Right kidney (tissue), 1 donor: ENCODE measurements at regions not wholly inside any gene's neighbourhood (a gene's known extent, or its start where the extent isn't known, plus 50 kb on each side); places are given as distances from the start of the nearest gene placed in this dataset.

Experiments
- DNase-seq: peaks from one replicate; pipeline ENCODE4 v3.0.0-alpha.2; 2016

DNA sequence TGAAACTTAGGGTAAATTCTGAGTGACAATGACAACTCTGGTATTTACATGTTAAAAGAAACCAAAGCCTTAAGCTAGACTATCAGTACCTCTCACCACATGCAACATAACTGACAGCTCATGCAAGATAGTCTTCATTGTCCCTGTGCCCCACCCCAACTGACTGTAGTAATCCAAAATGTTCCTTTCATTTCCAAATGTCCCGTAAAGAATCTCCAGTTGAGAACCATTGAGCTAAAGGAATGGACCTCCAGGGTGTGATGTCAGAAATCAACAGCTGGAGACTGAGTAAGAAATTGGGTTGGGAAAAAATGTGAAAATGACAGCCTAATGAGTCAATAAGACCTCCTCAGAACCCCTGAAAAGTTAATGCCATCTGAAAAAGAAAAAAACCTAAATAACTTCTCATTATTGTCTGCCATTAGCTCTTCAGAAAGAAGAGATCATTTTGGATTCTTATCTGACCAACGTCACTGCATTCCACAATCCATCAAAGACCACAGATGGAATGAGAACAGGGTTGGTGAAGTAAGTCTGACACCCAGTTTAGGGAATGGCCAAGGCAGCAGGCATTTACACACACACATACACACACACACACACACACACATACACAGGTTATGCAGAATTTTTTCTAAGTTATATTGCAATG lies 51.7 kb upstream of the ACVR2A start:
- no peak for DNase-seq

DNA sequence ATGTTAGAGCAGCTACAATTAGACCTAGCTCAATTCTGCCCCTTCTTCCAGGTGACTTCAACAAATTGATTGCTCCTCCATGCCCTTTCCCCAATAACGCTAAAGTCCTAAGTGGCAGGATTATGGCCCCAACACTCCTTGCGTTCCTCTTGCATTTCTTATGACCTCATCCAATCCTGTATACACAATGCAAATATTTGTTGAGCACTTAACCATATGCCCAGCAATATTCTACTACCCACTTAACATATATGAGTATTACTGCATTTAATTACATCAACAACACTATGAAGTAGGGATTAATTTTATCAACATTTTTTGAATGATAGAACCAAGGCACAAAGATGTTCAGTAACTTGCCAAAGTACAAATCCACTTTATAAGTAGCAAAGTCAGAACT lies 54.2 kb upstream of the ACVR2A start:
- no peak for DNase-seq

DNA sequence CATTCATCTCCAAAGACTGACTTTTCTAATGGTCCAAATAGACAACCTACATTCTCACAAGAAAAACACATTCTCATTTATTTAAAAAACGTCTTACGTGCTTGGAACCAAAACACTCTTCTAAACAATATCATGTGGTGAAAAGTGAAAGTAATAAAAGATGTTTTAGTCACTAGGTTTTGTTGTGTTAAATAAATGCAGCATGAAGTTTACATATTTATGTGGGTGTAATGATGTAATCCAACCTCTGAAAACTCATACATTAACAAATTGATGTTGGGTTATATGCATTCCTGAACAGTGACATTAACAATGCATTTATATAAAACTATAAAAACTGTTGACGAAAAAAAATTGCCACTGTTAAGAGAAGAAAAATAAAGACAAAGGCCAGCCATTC lies 55.1 kb upstream of the ACVR2A start:
- DNase-seq = no peak

DNA sequence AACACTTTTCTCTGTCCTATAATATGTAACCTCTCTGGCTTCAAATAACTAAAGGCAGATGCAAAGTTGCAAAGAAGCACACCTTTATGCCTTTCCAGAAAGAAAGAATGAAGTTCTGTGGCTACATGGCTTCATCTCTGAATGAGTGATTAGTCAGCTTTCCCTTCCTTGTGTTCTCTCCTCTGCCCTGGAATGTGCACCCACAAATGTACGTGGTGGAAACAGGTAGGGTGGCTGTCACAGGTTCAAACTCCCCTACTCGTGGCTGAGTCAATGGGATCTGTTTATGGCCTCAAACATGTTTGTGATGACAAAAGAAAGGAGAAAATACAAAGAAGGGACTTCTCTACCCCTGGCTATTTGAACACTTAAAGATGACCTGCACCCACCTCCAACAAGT lies 55.5 kb upstream of the ACVR2A start:
- DNase-seq = no peak

DNA sequence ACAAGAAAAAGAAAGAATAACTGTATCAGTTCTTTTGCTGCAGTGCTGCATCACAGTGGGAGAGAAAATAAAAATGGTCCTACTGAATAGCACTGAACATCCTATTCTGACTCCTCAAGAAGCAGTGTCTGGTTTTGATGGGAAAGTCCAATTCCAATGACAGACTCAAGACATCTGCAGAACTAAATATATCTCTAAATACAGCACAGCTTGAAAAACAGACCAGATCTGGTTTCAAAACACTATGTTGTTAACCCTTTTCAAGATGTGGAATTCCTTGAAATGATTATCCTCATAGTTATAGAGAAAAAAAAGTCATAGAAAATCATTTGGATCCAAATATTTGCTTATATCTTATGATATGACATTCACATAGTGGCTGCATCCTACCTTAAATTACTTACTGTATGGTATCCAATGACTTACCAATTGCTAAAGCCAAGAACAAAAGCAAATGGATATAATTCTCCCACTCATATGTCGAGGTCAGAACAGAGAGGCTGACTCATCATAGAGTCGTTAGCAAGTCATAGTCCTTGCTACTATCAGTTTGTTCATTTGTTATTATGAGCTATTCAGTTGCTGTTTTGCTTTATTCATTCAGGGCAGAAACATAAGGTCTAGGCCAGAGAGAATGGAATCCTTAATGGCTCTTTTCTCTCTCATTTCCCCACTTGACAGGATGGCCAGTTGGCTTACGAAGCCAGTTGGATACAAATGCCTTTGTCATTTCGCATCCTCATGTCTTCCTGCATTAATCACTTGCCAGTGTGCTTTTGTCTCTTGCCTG lies 62.5 kb upstream of the ACVR2A start:
- no peak for DNase-seq

DNA sequence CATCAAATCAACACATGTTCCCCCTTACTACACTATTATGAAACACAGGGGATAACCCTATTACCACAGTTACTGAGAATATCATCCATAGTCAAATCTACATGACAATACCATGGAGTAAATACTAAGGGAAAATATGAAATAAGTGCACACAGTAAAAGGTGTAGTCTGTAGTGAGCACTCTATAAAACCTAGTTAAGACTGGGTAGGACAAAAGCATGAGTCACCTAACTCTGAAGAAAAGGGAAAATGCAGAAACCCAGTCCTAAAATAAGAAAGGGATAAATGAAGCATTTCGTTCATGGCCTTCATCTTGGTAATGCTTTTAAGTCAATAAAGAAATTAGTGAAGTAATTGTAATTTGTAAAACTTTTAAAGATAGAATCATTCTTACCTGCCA lies 65.4 kb upstream of the ACVR2A start:
- no peak for DNase-seq

DNA sequence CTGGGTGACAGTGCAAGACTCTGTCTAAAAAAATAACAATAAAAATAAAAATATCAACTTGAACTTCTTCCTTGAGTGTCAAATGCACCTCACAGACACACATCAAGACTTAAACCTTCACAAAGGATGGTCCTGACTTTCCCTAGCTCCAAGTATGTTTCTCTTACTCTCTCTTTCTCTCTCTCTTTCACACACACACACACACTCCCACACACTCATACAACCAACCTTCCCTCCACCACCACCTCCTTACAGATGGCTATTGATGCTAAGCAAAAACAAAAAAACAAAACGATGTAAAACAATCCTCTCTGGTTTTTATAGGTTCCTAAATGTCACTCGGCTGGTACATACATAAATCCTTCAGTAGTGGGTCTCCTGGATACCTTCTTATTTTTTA lies 67.4 kb upstream of the ACVR2A start:
- DNase-seq = no peak

DNA sequence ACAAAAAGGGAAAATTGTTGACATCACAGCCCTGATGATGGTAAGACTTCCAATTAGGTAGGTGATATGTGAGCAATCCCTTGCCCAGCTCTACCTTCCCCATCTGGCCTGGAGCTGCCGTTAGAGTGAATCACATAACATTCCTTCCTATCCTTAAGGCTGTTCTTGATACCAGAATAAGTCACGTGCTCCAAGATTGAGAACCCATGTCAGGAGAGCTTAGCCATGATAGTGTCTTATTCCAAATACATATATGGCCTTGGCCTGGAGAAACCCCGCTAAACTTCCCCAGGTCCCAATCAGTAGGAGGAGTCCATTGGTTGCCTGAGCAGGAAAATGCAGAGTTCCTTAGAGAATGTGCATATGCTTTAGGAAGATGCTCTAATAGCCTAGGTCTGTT lies 70.0 kb upstream of the ACVR2A start:
- no peak for DNase-seq

DNA sequence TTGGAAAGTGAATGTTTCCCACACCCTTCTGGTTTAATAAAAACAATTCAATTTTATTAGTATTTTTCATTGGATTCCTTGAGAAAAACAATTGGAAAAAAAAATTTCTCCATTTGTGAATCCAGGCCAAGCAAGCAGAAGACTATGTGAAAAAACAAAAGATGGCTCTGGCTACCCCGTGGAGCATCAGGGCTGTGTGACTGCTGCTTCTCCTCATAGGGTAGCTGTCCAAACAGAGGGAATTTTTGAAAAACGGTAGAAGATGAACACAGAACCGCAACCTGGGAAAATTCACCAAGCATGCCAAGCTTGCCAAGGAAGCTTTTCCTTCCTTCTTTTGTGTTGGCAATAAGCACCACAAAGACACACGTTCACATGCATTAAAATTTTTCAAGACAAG lies 71.3 kb upstream of the ACVR2A start:
- no peak for DNase-seq

DNA sequence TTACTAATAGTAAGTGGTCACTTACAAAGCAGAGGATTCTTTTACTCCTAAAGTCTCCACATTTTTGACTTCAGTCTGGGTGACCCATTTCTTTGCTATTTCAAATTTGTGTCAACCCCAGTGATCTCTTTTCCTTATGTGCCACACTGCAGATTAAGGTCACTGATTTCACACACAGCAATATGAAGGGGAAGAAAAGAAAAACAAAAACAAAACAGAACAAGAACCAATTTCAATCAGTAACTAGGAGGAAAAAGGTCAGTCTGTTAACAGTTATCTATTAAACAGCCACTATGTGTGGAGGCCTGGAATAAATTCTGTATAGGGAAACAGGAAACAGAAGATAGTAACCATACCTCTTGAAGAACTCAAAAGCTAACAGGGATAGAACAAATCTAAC lies 72.0 kb upstream of the ACVR2A start:
- no peak for DNase-seq

DNA sequence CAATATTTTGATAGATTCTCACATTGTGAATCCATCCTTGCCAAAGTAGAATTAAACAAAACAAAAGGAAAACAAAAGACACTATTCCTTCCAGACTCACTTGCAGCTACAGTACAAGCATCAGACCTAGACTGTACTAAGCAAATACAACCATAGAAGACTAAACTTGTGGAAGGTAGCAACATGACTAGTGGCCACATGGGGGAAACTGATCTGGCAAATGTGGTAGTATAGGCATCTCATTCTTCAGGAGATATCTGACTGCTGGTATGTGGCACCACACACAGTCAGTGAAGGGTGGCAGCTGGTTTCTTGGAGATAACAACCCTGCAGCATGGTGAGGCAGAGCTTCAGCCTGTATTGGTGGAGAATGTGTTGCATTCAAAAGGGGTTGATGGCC lies 81.0 kb upstream of the ACVR2A start:
- no peak for DNase-seq

DNA sequence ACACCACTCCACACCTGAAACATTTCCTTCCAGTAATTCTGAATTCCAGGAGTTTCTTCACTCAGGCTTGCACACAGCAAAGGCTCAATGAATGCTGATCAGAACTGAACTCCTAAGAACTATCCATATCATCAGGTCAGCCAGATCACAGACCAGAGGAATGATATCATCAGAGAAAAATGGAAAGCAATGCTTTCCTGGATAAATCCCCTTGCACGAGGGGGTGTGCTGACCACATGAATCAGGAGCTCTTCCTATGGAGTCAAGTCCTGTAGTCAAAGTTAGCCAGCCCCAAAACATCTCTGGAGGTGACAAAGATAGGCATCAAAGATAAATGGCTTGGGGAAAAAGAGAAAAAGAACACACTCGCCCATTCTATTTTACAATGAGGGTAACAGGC lies 83.8 kb upstream of the ACVR2A start:
- DNase-seq = no peak

DNA sequence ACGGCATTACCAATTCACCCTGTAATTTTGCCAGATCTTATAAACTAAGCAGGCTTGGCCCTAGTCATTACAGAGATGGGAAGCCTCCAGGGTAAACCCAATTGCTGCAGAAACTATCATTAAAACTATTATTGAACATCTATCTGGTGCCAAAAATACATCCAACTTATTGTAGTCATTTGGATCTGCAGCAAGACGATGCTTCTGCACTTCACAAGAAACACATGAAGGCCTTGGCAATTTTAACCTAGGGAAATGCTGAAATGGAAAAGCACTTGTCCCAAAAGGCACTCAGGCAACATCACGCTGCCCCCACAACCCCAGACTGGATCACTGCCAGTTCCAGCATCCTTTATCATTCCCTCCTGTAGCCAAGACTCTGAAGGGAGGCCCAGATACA lies 85.3 kb upstream of the ACVR2A start:
- DNase-seq = no peak

DNA sequence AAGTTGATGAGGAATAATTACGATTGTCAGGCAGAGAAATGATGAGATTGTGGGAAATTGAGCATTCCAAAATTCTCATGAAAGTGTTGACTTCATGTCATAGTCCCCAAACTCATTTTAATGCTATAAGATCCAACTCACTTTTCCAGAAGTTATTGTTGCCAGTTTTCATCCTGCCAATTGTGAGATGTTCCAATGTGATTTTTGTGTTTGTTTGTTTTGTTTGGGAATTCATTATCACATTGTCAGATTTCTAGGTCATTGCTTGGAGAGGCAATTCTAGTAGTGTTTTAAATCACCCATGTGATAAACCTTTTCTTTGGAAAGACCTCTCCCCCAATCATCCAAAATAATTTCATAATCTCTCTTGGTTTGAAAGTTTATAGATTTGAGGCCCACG lies 86.0 kb upstream of the ACVR2A start:
- DNase-seq = no peak

DNA sequence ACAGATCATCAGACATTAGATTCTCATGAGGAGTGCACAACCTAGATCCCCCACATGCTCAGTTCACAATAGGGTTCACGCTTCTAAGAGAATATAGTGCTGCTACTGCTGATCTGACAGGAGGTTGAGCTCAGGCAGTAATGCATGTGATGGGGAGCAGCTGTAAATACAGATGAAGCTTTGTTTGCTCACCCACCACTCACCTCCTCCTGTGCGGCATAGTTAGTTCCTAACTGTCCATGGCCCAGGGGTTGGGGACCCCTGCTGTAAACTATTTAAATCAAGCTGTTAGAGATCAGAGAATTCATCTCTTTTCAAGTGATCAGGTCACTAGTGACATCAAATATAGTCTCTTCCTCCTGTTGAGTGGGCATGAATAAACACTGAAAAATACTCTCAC lies 88.8 kb upstream of the ACVR2A start:
- DNase-seq = no peak

DNA sequence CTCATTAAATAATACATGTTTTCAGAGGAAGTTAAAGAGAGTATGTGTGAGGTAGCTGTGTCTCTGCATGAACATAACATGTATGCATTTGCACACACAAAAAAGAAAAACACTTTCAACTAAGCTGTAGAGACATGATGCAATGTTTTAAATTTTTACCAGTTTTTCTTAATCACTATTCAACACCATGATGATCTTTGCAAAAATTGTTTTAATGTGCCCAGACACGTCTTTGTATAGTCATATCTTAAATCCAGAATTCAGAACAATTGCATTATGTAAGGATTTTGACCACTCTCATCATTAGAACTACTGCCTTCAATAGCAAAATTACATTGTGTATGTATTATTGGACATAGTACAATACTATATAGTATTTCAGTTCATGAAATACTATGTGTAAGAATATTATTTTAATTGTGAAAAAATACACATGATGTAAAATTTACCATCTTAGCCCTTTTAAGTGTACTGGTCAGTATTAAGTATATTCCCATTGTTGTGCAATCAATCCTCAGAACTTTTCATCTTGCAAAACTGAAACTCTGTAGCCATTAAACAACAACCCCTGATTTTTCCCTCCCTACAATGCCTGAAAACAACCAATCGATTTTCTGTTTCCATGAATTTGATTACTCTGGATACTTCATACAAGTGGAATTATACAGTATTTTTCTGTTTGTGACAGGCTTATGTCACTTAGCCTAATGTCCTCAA lies 104.5 kb upstream of the ACVR2A start:
- no peak for DNase-seq

DNA sequence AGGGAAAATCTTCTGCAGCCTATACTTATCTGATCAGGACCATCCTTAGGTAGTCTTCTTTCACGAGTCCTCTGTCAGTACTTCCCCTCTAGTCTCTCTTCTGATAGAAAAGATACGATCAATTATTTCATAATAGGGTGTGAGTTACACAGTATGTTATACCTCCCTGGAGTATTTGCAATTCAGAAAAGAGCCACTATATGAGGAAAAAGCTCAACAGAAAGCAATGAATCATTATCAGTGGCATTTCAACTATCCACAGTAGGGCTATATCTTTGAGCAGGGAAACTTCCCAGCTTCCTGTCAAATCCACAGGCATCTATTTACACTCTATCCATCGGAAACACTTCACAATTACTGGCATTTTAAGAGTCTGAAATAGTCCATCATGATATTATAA lies 105.3 kb upstream of the ACVR2A start:
- DNase-seq = no peak

DNA sequence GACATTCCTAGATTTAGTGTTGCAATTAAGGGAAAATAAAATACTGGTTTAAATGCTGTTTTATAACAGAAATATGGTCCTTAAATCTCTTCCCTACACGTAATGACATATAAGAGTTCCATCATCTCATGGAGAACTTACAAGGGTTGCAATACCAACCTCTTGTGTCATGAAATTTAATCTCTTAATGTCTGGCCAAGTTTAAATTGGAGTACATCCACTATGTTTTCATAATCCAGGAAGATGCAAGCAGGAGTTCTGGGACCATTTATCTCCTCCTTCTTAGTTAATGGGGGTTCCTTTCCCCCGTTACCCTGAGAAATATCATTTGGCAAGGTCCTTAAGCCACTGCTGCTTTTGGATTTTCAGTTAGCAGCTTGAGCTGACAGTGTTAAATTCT lies 126.0 kb upstream of the ACVR2A start:
- no peak for DNase-seq

DNA sequence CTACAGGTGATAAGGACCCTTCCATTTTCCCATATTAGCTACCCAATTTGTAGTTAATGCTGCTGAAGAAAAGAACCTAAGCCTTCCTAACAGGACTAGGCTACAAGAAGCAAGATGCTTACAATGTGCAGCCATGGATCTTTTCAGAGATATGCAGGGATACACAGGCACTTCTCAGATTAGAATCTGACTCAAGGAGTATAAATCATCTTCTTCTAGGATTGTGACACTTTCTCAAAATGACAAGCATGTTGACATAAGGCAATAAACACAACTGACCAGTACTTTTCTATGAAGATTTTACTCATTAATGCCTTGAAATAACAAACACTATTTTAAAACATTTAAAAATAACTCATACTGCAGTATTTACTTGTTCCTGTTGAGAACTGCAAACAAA lies 127.9 kb upstream of the ACVR2A start:
- DNase-seq = no peak

DNA sequence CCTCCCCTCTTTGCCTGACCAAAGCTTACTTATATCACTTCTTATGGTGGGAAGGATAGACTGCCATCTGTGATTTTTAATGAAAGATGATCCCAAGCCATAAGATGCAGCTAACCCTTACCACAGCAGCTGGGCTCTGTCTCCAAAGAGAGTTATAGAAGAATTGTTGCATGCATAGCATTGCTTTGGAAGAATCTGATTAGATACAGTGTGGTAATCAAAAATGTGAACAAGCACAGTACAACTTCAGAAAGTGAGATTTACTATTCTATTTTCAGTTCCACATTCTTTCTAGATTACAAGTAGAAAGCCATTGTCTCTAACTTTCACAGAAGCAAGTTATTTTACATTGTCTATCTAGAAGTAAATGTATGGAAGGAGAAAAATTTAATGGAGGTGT lies 129.0 kb upstream of the ACVR2A start:
- no peak for DNase-seq

DNA sequence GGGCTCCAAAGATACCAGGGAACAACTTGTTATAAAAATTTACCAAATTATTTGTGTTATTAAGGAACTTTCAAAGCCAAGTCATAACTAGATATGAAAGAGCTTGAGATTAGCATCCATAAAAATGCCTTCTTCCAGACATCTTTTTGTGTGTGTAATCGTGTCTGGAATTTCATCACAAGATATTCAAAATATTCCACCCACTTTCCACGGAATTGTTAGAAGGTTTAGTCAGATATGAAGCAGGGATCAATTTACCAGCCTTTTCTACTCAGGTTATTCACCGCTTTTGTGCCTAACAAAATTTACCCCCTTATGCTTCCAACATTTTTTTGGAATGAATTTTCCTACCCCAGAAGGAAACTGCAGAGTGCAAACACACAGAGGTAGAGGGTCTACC lies 130.2 kb upstream of the ACVR2A start:
- DNase-seq = no peak

DNA sequence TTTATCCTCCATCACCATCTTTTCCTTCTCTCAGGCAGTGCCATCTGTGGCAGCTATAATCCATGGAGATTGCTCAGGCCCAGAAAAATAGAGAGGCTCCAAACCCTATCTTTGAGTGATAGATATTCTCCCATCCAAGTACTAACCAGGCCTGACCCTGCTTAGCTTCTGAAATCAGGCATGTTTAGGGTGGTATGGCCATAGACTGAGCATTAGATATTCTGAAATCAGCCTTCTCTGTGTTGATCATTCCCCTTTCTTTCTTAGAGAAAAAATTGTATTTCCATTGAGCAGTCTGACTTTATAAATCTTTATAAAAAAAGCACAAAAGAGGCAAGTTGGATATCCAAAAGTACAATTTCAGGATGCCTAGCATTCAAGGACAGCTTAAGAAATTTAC lies 131.5 kb upstream of the ACVR2A start:
- DNase-seq = no peak

DNA sequence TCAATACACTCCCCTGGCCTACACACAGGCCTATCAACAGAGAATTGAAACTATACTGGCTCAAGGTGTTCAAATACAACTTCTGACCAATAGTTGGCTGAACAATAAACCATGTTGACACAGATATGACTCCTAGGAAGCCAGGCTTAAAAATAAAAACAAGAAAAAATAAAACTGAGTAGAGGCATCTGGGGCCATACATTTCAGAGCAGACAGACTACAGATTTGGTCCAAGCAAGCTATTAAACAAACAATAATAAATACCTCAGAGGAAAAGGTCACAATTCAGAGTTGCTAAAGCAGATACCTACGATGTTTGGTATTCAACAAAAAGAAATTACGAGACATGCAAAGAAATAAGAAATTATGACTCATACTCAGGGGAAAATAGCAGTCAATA lies 132.8 kb upstream of the ACVR2A start:
- DNase-seq = no peak

DNA sequence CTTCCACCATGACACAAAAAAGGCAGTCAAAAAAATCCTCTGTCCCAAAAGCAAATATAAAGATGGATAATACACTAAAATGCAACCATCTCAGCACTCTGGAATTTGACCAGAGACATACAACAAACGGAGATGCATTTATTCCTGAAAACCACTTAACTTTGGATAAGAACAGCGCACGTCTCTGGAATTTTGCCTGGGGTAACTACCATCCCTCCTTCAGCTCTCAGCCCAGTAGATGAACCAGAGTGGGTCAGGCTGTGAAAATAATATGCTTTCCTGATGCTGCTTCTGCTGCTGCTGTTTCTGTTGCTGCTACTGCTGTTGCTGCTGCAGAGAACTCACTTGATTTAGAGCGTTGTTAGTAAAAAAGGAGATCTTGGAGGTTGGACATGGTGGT lies 133.8 kb upstream of the ACVR2A start:
- DNase-seq = no peak
